Immature natural killer cell (primary cell): ENCODE measurements at regions not wholly inside any gene's neighbourhood (a gene's known extent, or its start where the extent isn't known, plus 50 kb on each side); places are given as distances from the start of the nearest gene placed in this dataset.

Experiments used
- DNase-seq, 3 donors: peaks; one replicate each; pipeline ENCODE4 v3.0.0; 2022; ENCODE audit warnings: mixed read lengths in 1 of 3
- H3K27ac Mint-ChIP-seq, 6 donors: one replicate each; pipeline ENCODE4 v1.8.0; 2020; ENCODE audit warnings: mixed read lengths in 6 of 6, mild to moderate bottlenecking in 5 of 6, inconsistent platforms in 4 of 6, moderate library complexity in 3 of 6
- H3K27me3 Mint-ChIP-seq, 3 donors: one replicate each; pipeline ENCODE4 v1.8.0; 2020 to 2021; ENCODE audit warnings: low read depth in 3 of 3, mild to moderate bottlenecking in 3 of 3, mixed read lengths in 3 of 3, moderate library complexity in 3 of 3, inconsistent platforms in 1 of 3
- H3K36me3 Mint-ChIP-seq, 3 donors: one replicate each; pipeline ENCODE4 v1.8.0; 2020; ENCODE audit warnings: mixed read lengths in 3 of 3, inconsistent platforms in 2 of 3, mild to moderate bottlenecking in 2 of 3
- H3K4me1 Mint-ChIP-seq, 2 donors: one replicate each; pipeline ENCODE4 v1.8.0; 2020; ENCODE audit warnings: inconsistent platforms in 2 of 2, mild to moderate bottlenecking in 2 of 2, mixed read lengths in 2 of 2, moderate library complexity in 1 of 2
- H3K4me3 Mint-ChIP-seq, 5 donors: one replicate each; pipeline ENCODE4 v1.8.0; 2020; ENCODE audit warnings: mild to moderate bottlenecking in 5 of 5, mixed read lengths in 5 of 5, inconsistent platforms in 3 of 5, moderate library complexity in 3 of 5
- H3K9me3 Mint-ChIP-seq, 6 donors: one replicate each; pipeline ENCODE4 v1.8.0; 2020; ENCODE audit warnings: mild to moderate bottlenecking in 6 of 6, mixed read lengths in 6 of 6, inconsistent platforms in 4 of 6, moderate library complexity in 3 of 6

GRCh38 chr19:30132343-30133075 lies 190.5 kb downstream of the URI1 start:
- Mint-ChIP-seq H3K27ac (no peak overlapping the region), H3K4me3 (no peak overlapping the region), H3K4me1 (no peaks in the 10 kb centered on the region), H3K36me3 (no peaks in the 10 kb centered on the region), H3K9me3 (no peaks in the 10 kb centered on the region), H3K27me3 (peaks cover 2% of the 10 kb centered on the region in 3 donors)
- no peak for DNase-seq

- no peak overlapping the region for H3K27ac Mint-ChIP-seq
- peaks cover 2% of the 10 kb centered on the region in 3 donors for H3K27me3 Mint-ChIP-seq
- no peaks in the 10 kb centered on the region for H3K4me1 Mint-ChIP-seq
- H3K9me3 Mint-ChIP-seq: no peaks in the 10 kb centered on the region
- H3K4me3 Mint-ChIP-seq: no peak overlapping the region
- no peak for DNase-seq
- no peaks in the 10 kb centered on the region for H3K36me3 Mint-ChIP-seq
These were observed 191.8 kb downstream of the URI1 start for GRCh38 chr19:30133803-30134202.

- H3K9me3 Mint-ChIP-seq: peaks cover 0 to 3% (median 0%) of the 10 kb centered on the region in 6 donors
These were observed 193.2 kb downstream of the URI1 start for GRCh38 chr19:30135093-30135757.

GRCh38 chr19:30135797-30136196 lies 193.8 kb downstream of the URI1 start:
- H3K4me3 Mint-ChIP-seq: no peak overlapping the region
- no peaks in the 10 kb centered on the region for H3K36me3 Mint-ChIP-seq
- no peaks in the 10 kb centered on the region for H3K4me1 Mint-ChIP-seq
- peaks cover 0 to 3% (median 0%) of the 10 kb centered on the region in 6 donors for H3K9me3 Mint-ChIP-seq
- DNase-seq: no peak
- peaks cover 2% of the 10 kb centered on the region in 3 donors for H3K27me3 Mint-ChIP-seq
- no peak overlapping the region for H3K27ac Mint-ChIP-seq

More at GRCh38 chr19:30135093-30135757, 193.2 kb downstream of the URI1 start:
- peaks cover 2% of the 10 kb centered on the region in 3 donors for H3K27me3 Mint-ChIP-seq
- no peaks in the 10 kb centered on the region for H3K4me1 Mint-ChIP-seq
- H3K27ac Mint-ChIP-seq: no peak overlapping the region
- DNase-seq: no peak
- no peak overlapping the region for H3K4me3 Mint-ChIP-seq
- no peaks in the 10 kb centered on the region for H3K36me3 Mint-ChIP-seq

GRCh38 chr19:30136611-30137195 lies 194.7 kb downstream of the URI1 start:
- H3K9me3 Mint-ChIP-seq: peaks cover 0 to 3% (median 0%) of the 10 kb centered on the region in 6 donors
- H3K27me3 Mint-ChIP-seq: peaks cover 2% of the 10 kb centered on the region in 3 donors

GRCh38 chr19:30137747-30138146 lies 195.7 kb downstream of the URI1 start:
- no peak for DNase-seq
- Mint-ChIP-seq H3K4me3 (no peak overlapping the region), H3K27ac (no peak overlapping the region), H3K36me3 (no peaks in the 10 kb centered on the region), H3K27me3 (peaks cover 2% of the 10 kb centered on the region in 3 donors), H3K4me1 (no peaks in the 10 kb centered on the region), H3K9me3 (peaks cover 0 to 3% (median 0%) of the 10 kb centered on the region in 6 donors)

More at GRCh38 chr19:30136611-30137195, 194.7 kb downstream of the URI1 start:
- H3K36me3 Mint-ChIP-seq: no peaks in the 10 kb centered on the region
- DNase-seq: no peak
- no peak overlapping the region for H3K27ac Mint-ChIP-seq
- no peaks in the 10 kb centered on the region for H3K4me1 Mint-ChIP-seq
- no peak overlapping the region for H3K4me3 Mint-ChIP-seq

- Mint-ChIP-seq H3K36me3 (no peaks in the 10 kb centered on the region), H3K4me3 (no peak overlapping the region), H3K27ac (no peak overlapping the region), H3K9me3 (peaks cover 0 to under 1% (median 0%) of the 10 kb centered on the region in 6 donors), H3K4me1 (no peaks in the 10 kb centered on the region), H3K27me3 (peaks cover 0 to 2% (median 1%) of the 10 kb centered on the region in 3 donors)
- no peak for DNase-seq
These were observed 202.3 kb downstream of the URI1 start for GRCh38 chr19:30144242-30144758.

GRCh38 chr19:30144802-30145201 lies 202.8 kb downstream of the URI1 start:
- peaks cover 0 to 3% (median 1%) of the 10 kb centered on the region in 3 donors for H3K27me3 Mint-ChIP-seq
- H3K4me1 Mint-ChIP-seq: no peaks in the 10 kb centered on the region
- DNase-seq: no peak
- H3K27ac Mint-ChIP-seq: no peak overlapping the region
- H3K9me3 Mint-ChIP-seq: no peaks in the 10 kb centered on the region
- H3K4me3 Mint-ChIP-seq: no peak overlapping the region
- H3K36me3 Mint-ChIP-seq: no peaks in the 10 kb centered on the region

- H3K4me3 Mint-ChIP-seq: no peak overlapping the region
- H3K36me3 Mint-ChIP-seq: no peaks in the 10 kb centered on the region
- no peak overlapping the region for H3K27ac Mint-ChIP-seq
- no peaks in the 10 kb centered on the region for H3K4me1 Mint-ChIP-seq
- no peak for DNase-seq
- peaks cover 0 to 4% (median 1%) of the 10 kb centered on the region in 3 donors for H3K27me3 Mint-ChIP-seq
- H3K9me3 Mint-ChIP-seq: no peaks in the 10 kb centered on the region
These were observed 203.4 kb downstream of the URI1 start for GRCh38 chr19:30145467-30145866.

- DNase-seq: no peak
- Mint-ChIP-seq H3K27me3 (peaks cover 0 to 4% (median 1%) of the 10 kb centered on the region in 3 donors), H3K27ac (no peak overlapping the region), H3K9me3 (no peaks in the 10 kb centered on the region), H3K4me1 (no peaks in the 10 kb centered on the region), H3K36me3 (no peaks in the 10 kb centered on the region), H3K4me3 (no peak overlapping the region)
These were observed 204.3 kb downstream of the URI1 start for GRCh38 chr19:30146346-30146745.

- DNase-seq: no peak
- H3K9me3 Mint-ChIP-seq: no peaks in the 10 kb centered on the region
- peaks cover 1 to 4% (median 2%) of the 10 kb centered on the region in 3 donors for H3K27me3 Mint-ChIP-seq
- no peak overlapping the region for H3K4me3 Mint-ChIP-seq
- no peaks in the 10 kb centered on the region for H3K4me1 Mint-ChIP-seq
- no peaks in the 10 kb centered on the region for H3K36me3 Mint-ChIP-seq
- no peak overlapping the region for H3K27ac Mint-ChIP-seq
These were observed 206.2 kb downstream of the URI1 start for GRCh38 chr19:30148039-30148790.

- peaks cover 1 to 4% (median 3%) of the 10 kb centered on the region in 3 donors for H3K27me3 Mint-ChIP-seq
- DNase-seq: no peak
- H3K4me1 Mint-ChIP-seq: no peaks in the 10 kb centered on the region
- H3K27ac Mint-ChIP-seq: no peak overlapping the region
- no peak overlapping the region for H3K4me3 Mint-ChIP-seq
- no peaks in the 10 kb centered on the region for H3K36me3 Mint-ChIP-seq
- no peaks in the 10 kb centered on the region for H3K9me3 Mint-ChIP-seq
These were observed 206.8 kb downstream of the URI1 start for GRCh38 chr19:30148803-30149202.

- peaks cover 1 to 3% (median 3%) of the 10 kb centered on the region in 3 donors for H3K27me3 Mint-ChIP-seq
- no peak overlapping the region for H3K4me3 Mint-ChIP-seq
- H3K4me1 Mint-ChIP-seq: no peaks in the 10 kb centered on the region
- H3K36me3 Mint-ChIP-seq: no peaks in the 10 kb centered on the region
- DNase-seq: no peak
- no peak overlapping the region for H3K27ac Mint-ChIP-seq
- H3K9me3 Mint-ChIP-seq: no peaks in the 10 kb centered on the region
These were observed 207.3 kb downstream of the URI1 start for GRCh38 chr19:30149300-30149699.
